ENCODE measurements at regions not wholly inside any gene's neighbourhood (a gene's known extent, or its start where the extent isn't known, plus 50 kb on each side); places are given as distances from the start of the nearest gene placed in this dataset.
"Not testable (repeated sequence)": the region's sequence is repeated elsewhere in the genome, so short reads cannot be mapped to it uniquely, and the experiment has no call there.

- Histone ChIP-seq H3K4me1 (no peaks in the 10 kb centered on the region), H3K4me3 (no peak overlapping the region), H3K36me3 (no peaks in the 10 kb centered on the region), H3K27ac (no peak overlapping the region), H3K9me3 (no peaks in the 10 kb centered on the region), H3K27me3 (no peaks in the 10 kb centered on the region)
- 47 to 72% methylated on average over 2 to 3 of the region's 3 CpGs for WGBS, 2 donors (ENCODE audit: low coverage in 1 of 2)
- TF ChIP-seq POLR2AphosphoS5 (IDR thresholded peaks at IDR 0.05) (no peak), POLR2A (IDR thresholded peaks at IDR 0.05) (no peak), EP300 (IDR thresholded peaks at IDR 0.05) (no peak), CTCF (IDR thresholded peaks at IDR 0.05) (no peak)
- no peak for ATAC-seq
Measured at GRCh38 chrX:128699716-128700285, 647.6 kb upstream of the ACTRT1 start.

GRCh38 chrX:128698573-128699181 is 646.5 kb upstream of the ACTRT1 start:
- 10% methylated on average over 1 of the region's 1 CpG; no CpG with 5 or more reads in 1 of the 2 donors for WGBS, 2 donors (ENCODE audit: low coverage in 1 of 2)
- Histone ChIP-seq H3K9me3 (no peaks in the 10 kb centered on the region), H3K36me3 (no peaks in the 10 kb centered on the region), H3K27ac (no peak overlapping the region), H3K27me3 (no peaks in the 10 kb centered on the region), H3K4me1 (no peaks in the 10 kb centered on the region), H3K4me3 (no peak overlapping the region)
- TF ChIP-seq EP300 (IDR thresholded peaks at IDR 0.05) (no peak), CTCF (IDR thresholded peaks at IDR 0.05) (no peak), POLR2A (IDR thresholded peaks at IDR 0.05) (no peak), POLR2AphosphoS5 (IDR thresholded peaks at IDR 0.05) (no peak)
- ATAC-seq, result no peak

GRCh38 chrX:128691872-128692271 is 639.7 kb upstream of the ACTRT1 start:
- H3K4me1 ChIP-seq, result no peaks in the 10 kb centered on the region
- no peaks in the 10 kb centered on the region for H3K36me3 ChIP-seq
- TF ChIP-seq POLR2AphosphoS5 (IDR thresholded peaks at IDR 0.05), result no peak
- H3K9me3 ChIP-seq, result no peaks in the 10 kb centered on the region
- no peak overlapping the region for H3K4me3 ChIP-seq
- WGBS, 2 donors (ENCODE audit: low coverage in 1 of 2), result 67 to 79% methylated on average over 2 to 4 of the region's 6 CpGs
- ATAC-seq, result no peak
- no peak overlapping the region for H3K27ac ChIP-seq
- no peaks in the 10 kb centered on the region for H3K27me3 ChIP-seq

- 37% methylated on average over 2 of the region's 2 CpGs; no CpG with 5 or more reads in 1 of the 2 donors for WGBS, 2 donors (ENCODE audit: low coverage in 1 of 2)
- no peak overlapping the region for H3K27ac ChIP-seq
- TF ChIP-seq POLR2A (IDR thresholded peaks at IDR 0.05) (no peak), POLR2AphosphoS5 (IDR thresholded peaks at IDR 0.05) (no peak), EP300 (IDR thresholded peaks at IDR 0.05) (no peak), CTCF (IDR thresholded peaks at IDR 0.05) (no peak)
- H3K36me3 ChIP-seq, result no peaks in the 10 kb centered on the region
- H3K9me3 ChIP-seq, result no peaks in the 10 kb centered on the region
- no peak overlapping the region for H3K4me3 ChIP-seq
- no peaks in the 10 kb centered on the region for H3K4me1 ChIP-seq
- ATAC-seq, result no peak
- H3K27me3 ChIP-seq, result no peaks in the 10 kb centered on the region
Measured at GRCh38 chrX:128685387-128685786, 633.2 kb upstream of the ACTRT1 start.

GRCh38 chrX:128676651-128677050 is 624.4 kb upstream of the ACTRT1 start:
- no peaks in the 10 kb centered on the region for H3K36me3 ChIP-seq
- no peaks in the 10 kb centered on the region for H3K4me1 ChIP-seq
- 57 to 77% methylated on average over 3 of the region's 4 CpGs for WGBS, 2 donors (ENCODE audit: low coverage in 1 of 2)
- no peak overlapping the region for H3K4me3 ChIP-seq
- H3K27ac ChIP-seq, result no peak overlapping the region
- no peaks in the 10 kb centered on the region for H3K27me3 ChIP-seq
- no peaks in the 10 kb centered on the region for H3K9me3 ChIP-seq
- TF ChIP-seq CTCF (IDR thresholded peaks at IDR 0.05) (no peak), EP300 (IDR thresholded peaks at IDR 0.05) (no peak), POLR2A (IDR thresholded peaks at IDR 0.05) (no peak), POLR2AphosphoS5 (IDR thresholded peaks at IDR 0.05) (no peak)
- no peak for ATAC-seq

GRCh38 chrX:128674326-128675086 is 622.3 kb upstream of the ACTRT1 start:
- not testable (repeated sequence) for H3K36me3 ChIP-seq, H3K9me3 ChIP-seq, ATAC-seq, H3K4me3 ChIP-seq, H3K27ac ChIP-seq, H3K27me3 ChIP-seq, H3K4me1 ChIP-seq
- no CpG with 5 or more reads among the region's 9 CpGs for WGBS, 2 donors (ENCODE audit: low coverage in 1 of 2)
